DOHH2 (cell line): ENCODE measurements at regions not wholly inside any gene's neighbourhood (a gene's known extent, or its start where the extent isn't known, plus 50 kb on each side); places are given as distances from the start of the nearest gene placed in this dataset.

Source experiments
- H3F3A ChIP-seq: fragments of 200-600 bp; sonication (generic), shearing (Covaris generic); 2 replicates; pipeline ENCODE4 v1.6.0; 2016; ENCODE audit warnings: antibody characterized with exemption, mild to moderate bottlenecking; ENCODE audit not compliant: control insufficient read depth, insufficient read depth
- H3K27ac ChIP-seq: fragments of 200-600 bp; sonication (generic); 2 replicates; pipeline ENCODE4 v1.5.1; 2014; ENCODE audit warnings: low read depth, mild to moderate bottlenecking, low read length, moderate library complexity
- H3K27me3 ChIP-seq: fragments of 200-600 bp; sonication (generic); 2 replicates; pipeline ENCODE4 v1.6.1; 2014; ENCODE audit warnings: mild to moderate bottlenecking, low read length, mixed read lengths; ENCODE audit not compliant: control insufficient read depth
- H3K36me3 ChIP-seq: fragments of 200-600 bp; sonication (generic); 2 replicates; pipeline ENCODE4 v1.6.1; 2014; ENCODE audit warnings: mild to moderate bottlenecking, low read length, moderate library complexity, mixed read lengths; ENCODE audit not compliant: control insufficient read depth
- H3K4me1 ChIP-seq: fragments of 200-600 bp; sonication (generic); 2 replicates; pipeline ENCODE4 v1.6.1; 2014; ENCODE audit warnings: mild to moderate bottlenecking, low read length, mixed read lengths; ENCODE audit not compliant: control insufficient read depth
- H3K4me2 ChIP-seq: fragments of 200-600 bp; sonication (generic); 2 replicates; pipeline ENCODE4 v1.6.0; 2014; ENCODE audit warnings: mild to moderate bottlenecking, low read length, moderate library complexity
- H3K4me3 ChIP-seq: fragments of 200-600 bp; sonication (generic); 2 replicates; pipeline ENCODE4 v1.5.1; 2014; ENCODE audit warnings: mild to moderate bottlenecking, low read length, mixed read lengths
- H3K79me2 ChIP-seq: fragments of 200-600 bp; sonication (generic); 2 replicates; pipeline ENCODE4 v1.6.1; 2014; ENCODE audit warnings: mild to moderate bottlenecking, low read length, mixed read lengths; ENCODE audit not compliant: control insufficient read depth
- H3K9me2 ChIP-seq: fragments of 200-600 bp; sonication (generic); replicated peaks from 2 replicates; pipeline ENCODE4 v1.6.1; 2014; ENCODE audit warnings: mild to moderate bottlenecking, low read length, mixed read lengths; ENCODE audit not compliant: control insufficient read depth
- H3K9me3 ChIP-seq: fragments of 200-600 bp; sonication (generic); 2 replicates; pipeline ENCODE4 v1.6.1; 2014; ENCODE audit warnings: antibody characterized with exemption, low read length, mixed read lengths; ENCODE audit not compliant: control insufficient read depth, insufficient read depth
- H4K20me1 ChIP-seq: fragments of 200-600 bp; sonication (generic); 2 replicates; pipeline ENCODE4 v1.6.0; 2014; ENCODE audit warnings: low read depth, mild to moderate bottlenecking, antibody characterized with exemption, low read length, moderate library complexity; ENCODE audit not compliant: control insufficient read depth, insufficient read depth
- EZH2phosphoT487 ChIP-seq: fragments of 200-600 bp; sonication (generic); IDR thresholded peaks from 2 replicates; pipeline ENCODE4 v1.6.1; 2017; ENCODE audit warnings: borderline replicate concordance, mild to moderate bottlenecking, antibody characterized with exemption, low read length, moderate library complexity, mixed read lengths
- TF ChIP-seq, protein P1 (sequence below): fragments of 200-600 bp; sonication (generic); IDR thresholded peaks from one replicate; pipeline ENCODE4 v1.5.1; 2014; ENCODE audit warnings: antibody characterized with exemption, mild to moderate bottlenecking, low read depth, low read length; ENCODE audit not compliant: poor library complexity, severe bottlenecking

DNA sequence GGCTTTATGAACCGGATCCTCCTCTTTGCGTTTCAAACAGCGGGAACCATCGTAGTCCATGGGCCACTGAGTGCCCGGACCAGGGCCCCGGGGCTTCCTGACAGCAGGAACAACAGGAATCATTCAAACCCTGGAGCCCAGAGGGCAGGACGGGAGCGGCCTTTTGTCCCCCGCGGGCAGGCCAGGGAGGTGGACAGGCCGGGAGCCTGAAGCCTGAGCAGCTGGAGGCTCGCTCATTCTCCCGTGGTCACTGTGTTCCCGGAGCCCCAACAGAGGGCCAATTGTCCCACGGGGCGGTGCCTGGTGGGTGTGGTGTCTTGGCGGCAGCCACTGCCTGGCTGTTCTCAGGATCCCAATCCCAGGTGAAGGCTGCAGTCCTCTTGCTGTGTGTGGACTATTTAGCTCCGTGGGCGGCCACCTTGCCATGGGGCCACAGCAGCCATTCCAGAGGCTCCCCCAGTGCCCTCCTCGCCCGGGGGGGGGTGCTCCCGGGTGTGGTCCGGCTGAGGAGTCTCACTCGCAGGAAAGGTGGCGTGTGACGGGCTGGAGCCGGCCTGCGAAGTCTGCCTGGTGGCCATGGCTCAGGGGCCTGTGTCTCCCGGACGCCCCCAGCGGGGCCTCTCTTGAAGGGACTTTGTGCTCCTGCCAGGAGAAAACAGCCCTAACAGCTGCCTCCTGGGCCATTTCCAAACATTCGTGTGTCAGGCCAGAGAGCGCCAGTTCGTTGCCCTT is 77.2 kb upstream of the BHLHE23 start:
- Histone ChIP-seq H3K27me3 (no peaks in the 10 kb centered on the region), H3K27ac (no peak overlapping the region), H4K20me1 (no peaks in the 10 kb centered on the region), H3K4me3 (no peak overlapping the region), H3K4me1 (no peaks in the 10 kb centered on the region), H3K9me3 (no peaks in the 10 kb centered on the region), H3K4me2 (no peak overlapping the region), H3F3A (no peaks in the 10 kb centered on the region), H3K36me3 (no peaks in the 10 kb centered on the region), H3K79me2 (no peaks in the 10 kb centered on the region), H3K9me2 (no peaks in the 10 kb centered on the region)
- TF ChIP-seq, protein P1, sequence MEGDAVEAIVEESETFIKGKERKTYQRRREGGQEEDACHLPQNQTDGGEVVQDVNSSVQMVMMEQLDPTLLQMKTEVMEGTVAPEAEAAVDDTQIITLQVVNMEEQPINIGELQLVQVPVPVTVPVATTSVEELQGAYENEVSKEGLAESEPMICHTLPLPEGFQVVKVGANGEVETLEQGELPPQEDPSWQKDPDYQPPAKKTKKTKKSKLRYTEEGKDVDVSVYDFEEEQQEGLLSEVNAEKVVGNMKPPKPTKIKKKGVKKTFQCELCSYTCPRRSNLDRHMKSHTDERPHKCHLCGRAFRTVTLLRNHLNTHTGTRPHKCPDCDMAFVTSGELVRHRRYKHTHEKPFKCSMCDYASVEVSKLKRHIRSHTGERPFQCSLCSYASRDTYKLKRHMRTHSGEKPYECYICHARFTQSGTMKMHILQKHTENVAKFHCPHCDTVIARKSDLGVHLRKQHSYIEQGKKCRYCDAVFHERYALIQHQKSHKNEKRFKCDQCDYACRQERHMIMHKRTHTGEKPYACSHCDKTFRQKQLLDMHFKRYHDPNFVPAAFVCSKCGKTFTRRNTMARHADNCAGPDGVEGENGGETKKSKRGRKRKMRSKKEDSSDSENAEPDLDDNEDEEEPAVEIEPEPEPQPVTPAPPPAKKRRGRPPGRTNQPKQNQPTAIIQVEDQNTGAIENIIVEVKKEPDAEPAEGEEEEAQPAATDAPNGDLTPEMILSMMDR: no peak
- TF ChIP-seq EZH2phosphoT487: no peak

DNA sequence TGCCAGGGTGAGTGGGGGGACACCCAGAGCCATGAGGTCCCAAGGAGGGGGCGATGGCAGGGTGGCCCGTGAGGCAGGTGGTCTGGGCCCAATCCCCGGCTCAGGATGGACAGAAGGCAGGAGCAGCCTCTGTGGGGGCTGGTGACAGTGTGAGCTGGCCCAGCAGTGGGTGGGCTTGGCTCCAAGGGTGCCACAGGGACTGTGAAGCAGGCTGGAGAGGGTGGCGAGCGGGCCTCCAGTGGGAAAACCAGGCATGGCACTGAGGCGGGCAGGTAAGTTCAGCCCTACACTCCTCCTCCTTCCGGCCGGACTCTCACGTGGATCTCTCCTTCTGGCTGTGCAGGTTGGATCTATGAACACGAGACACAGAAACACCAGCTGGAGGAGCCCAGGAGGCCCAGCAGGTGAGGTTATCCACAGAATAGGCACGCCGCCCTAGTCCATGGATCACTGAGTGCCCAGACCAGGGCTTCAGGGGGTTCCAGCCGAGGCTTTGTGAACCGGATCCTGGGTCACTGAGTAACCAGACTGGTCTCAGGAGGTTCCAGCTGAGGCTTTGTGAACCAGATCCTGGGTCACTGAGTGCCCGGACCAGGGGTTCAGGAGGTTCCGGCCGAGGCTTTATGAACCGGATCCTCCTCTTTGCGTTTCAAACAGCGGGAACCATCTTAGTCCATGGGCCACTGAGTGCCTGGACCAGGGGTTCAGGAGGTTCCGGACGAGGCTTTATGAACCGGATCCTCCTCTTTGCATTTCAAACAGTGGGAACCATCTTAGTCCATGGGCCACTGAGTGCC is 76.4 kb upstream of the BHLHE23 start:
- Histone ChIP-seq H3K27ac (no peak overlapping the region), H3K9me2 (no peaks in the 10 kb centered on the region), H3K27me3 (no peaks in the 10 kb centered on the region), H3K4me2 (no peak overlapping the region), H3K79me2 (no peaks in the 10 kb centered on the region), H3F3A (no peaks in the 10 kb centered on the region), H3K36me3 (no peaks in the 10 kb centered on the region), H3K4me1 (no peaks in the 10 kb centered on the region), H3K9me3 (no peaks in the 10 kb centered on the region), H3K4me3 (no peak overlapping the region), H4K20me1 (no peaks in the 10 kb centered on the region)
- TF ChIP-seq, protein P1: no peak
- TF ChIP-seq EZH2phosphoT487: no peak

- H3K36me3 ChIP-seq: no peaks in the 10 kb centered on the region
- H3K4me1 ChIP-seq: no peaks in the 10 kb centered on the region
- H3K79me2 ChIP-seq: no peaks in the 10 kb centered on the region
- no peaks in the 10 kb centered on the region for H3K27me3 ChIP-seq
- H3F3A ChIP-seq: no peaks in the 10 kb centered on the region
- no peaks in the 10 kb centered on the region for H4K20me1 ChIP-seq
- TF ChIP-seq, protein P1: no peak
- no peak for TF ChIP-seq EZH2phosphoT487
- H3K4me2 ChIP-seq: no peak overlapping the region
- no peak overlapping the region for H3K27ac ChIP-seq
- H3K9me3 ChIP-seq: no peaks in the 10 kb centered on the region
- H3K4me3 ChIP-seq: no peak overlapping the region
- H3K9me2 ChIP-seq: no peaks in the 10 kb centered on the region
These were observed 75.7 kb upstream of the BHLHE23 start for GRCh38 chr20:63082308-63082938.
